ENCODE measurements at regions not wholly inside any gene's neighbourhood (a gene's known extent, or its start where the extent isn't known, plus 50 kb on each side); places are given as distances from the start of the nearest gene placed in this dataset.

- DNase-seq: no peak
These were observed 55.5 kb upstream of the SLC5A12 start for GRCh38 chr11:26777372-26777808.

GRCh38 chr11:26778000-26778757 is 56.3 kb upstream of the SLC5A12 start:
- DNase-seq: no peak

GRCh38 chr11:26779074-26779865 is 57.4 kb upstream of the SLC5A12 start:
- no peak for DNase-seq

- no peak for DNase-seq
These were observed 58.7 kb upstream of the SLC5A12 start for GRCh38 chr11:26780376-26781085.

GRCh38 chr11:26782220-26782965 is 60.5 kb upstream of the SLC5A12 start:
- DNase-seq: no peak

GRCh38 chr11:26783997-26784396 is 62.1 kb upstream of the SLC5A12 start:
- no peak for DNase-seq

- DNase-seq: no peak
These were observed 68.9 kb upstream of the SLC5A12 start for GRCh38 chr11:26790738-26791137.

- DNase-seq: no peak
These were observed 71.1 kb upstream of the SLC5A12 start for GRCh38 chr11:26792941-26793340.

- no peak for DNase-seq
These were observed 71.6 kb upstream of the SLC5A12 start for GRCh38 chr11:26793487-26793886.

GRCh38 chr11:26801601-26802000 is 79.7 kb upstream of the SLC5A12 start:
- no peak for DNase-seq

- DNase-seq: no peak
These were observed 83.1 kb upstream of the SLC5A12 start for GRCh38 chr11:26805001-26805400.

GRCh38 chr11:26806219-26806618 is 84.4 kb upstream of the SLC5A12 start:
- no peak for DNase-seq

GRCh38 chr11:26820739-26821138 is 98.9 kb upstream of the SLC5A12 start:
- DNase-seq: no peak

GRCh38 chr11:26823963-26824362 is 102.1 kb upstream of the SLC5A12 start:
- no peak for DNase-seq

GRCh38 chr11:26827567-26828081 is 105.8 kb upstream of the SLC5A12 start:
- DNase-seq: no peak

GRCh38 chr11:26828288-26828687 is 106.4 kb upstream of the SLC5A12 start:
- DNase-seq: no peak

GRCh38 chr11:26830218-26830617 is 108.4 kb upstream of the SLC5A12 start:
- no peak for DNase-seq

GRCh38 chr11:26830757-26831156 is 108.9 kb upstream of the SLC5A12 start:
- no peak for DNase-seq

GRCh38 chr11:26834601-26835000 is 112.7 kb upstream of the SLC5A12 start:
- DNase-seq: no peak

- DNase-seq: no peak
These were observed 113.8 kb upstream of the SLC5A12 start for GRCh38 chr11:26835611-26836010.

GRCh38 chr11:26837154-26837553 is 115.3 kb upstream of the SLC5A12 start:
- no peak for DNase-seq

GRCh38 chr11:26839911-26840698 is 118.2 kb upstream of the SLC5A12 start:
- DNase-seq: no peak
